Medulla oblongata (tissue), 1 donor: ENCODE measurements at regions not wholly inside any gene's neighbourhood (a gene's known extent, or its start where the extent isn't known, plus 50 kb on each side); places are given as distances from the start of the nearest gene placed in this dataset.
"Not testable (repeated sequence)": the region's sequence is repeated elsewhere in the genome, so short reads cannot be mapped to it uniquely, and the experiment has no call there.

ENCODE experiments used
- DNase-seq: peaks from one replicate; pipeline ENCODE4 v3.0.0-alpha.2; 2015; ENCODE audit errors: extremely low spot score

- DNase-seq, result no peak
Measured at GRCh38 chr2:205865056-205865455, 182.8 kb downstream of the NRP2 start.

DNA sequence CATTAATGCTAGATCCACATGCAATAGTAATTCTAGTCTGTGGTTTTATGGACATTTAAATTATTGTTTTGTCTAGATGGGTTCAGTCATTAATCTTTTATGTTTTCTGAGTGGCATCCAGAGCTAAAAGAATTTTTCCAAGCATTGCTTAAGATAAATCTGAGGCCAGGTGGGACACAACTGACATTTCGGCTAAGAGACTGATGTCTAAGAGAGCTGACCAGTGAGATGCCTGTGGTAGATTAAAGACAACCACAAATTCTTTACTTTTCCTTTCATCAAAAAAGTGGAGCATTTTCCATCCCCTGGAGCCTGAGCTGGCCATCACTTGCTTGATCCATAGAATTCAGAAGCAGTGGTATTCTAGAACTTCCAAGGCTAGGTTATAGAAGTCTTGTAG, 182.2 kb downstream of the NRP2 start:
- DNase-seq, result no peak

DNA sequence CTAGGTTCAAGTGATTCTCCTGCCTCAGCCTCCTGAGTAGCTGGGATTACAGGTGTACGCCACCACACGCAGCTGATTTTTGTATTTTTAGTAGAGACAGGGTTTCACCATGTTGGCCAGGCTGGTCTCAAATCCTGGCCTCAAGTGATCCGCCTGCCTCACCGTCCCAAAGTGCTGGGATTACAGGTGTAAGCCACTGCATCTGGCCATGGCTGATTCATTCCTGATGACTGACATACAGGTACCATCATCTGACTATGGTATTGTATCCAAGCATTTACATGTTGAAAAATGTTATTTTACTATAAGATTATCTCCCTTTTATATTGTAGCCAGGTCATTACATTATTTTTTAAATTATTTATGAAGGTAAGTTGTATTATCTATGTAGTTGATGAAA, 180.5 kb downstream of the NRP2 start:
- not testable (repeated sequence) for DNase-seq

DNA sequence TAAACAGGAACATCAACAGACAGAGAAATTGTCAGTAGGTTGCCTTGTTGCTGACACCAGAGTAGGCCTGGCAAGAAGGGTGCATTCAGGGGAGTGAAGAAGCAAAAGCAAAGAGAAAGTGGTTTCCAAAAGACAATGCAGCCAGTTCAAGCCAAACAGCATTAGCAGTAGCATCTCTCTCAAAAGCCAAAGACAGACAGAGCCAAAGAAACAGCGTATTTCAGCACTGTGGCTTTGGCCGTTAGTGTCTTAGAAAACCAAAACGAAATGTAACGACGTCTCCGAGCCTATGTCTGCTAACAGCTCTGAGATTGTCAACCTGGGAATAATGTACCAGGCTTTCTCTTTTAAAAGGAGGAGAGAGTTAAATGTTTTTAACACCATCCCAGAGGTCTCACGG, 178.6 kb downstream of the NRP2 start:
- DNase-seq, result no peak

- DNase-seq, result no peak
Measured at GRCh38 chr2:205860181-205860580, 177.9 kb downstream of the NRP2 start.

DNA sequence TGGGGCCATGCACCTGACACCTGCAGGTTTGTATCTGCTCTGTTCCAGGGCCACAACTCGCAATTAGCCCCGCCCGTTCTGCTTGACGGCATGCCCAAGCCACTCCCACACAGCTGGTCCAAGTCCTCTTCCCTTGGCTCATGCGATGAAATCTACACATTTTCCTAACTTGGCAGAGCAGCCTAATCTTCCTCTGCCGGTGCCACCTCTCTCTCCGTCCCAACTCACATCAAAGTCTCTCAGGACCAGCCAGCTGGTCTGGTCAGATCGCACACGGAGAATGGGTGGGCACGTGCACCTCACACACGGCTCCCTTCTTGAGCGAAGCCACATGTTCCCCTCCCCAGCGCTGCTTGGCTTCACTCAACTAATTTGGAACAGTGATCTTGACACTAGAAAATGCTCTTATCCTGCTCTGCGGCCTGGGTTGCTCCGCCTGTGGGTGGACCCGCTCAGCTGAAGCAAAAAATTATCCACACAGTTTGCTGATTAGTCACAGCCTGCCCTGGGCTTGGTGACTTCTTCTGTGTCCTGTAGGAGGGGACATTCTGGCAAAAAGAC, 176.7 kb downstream of the NRP2 start:
- no peak for DNase-seq

GRCh38 chr2:205858275-205858674, 176.0 kb downstream of the NRP2 start:
- no peak for DNase-seq

DNA sequence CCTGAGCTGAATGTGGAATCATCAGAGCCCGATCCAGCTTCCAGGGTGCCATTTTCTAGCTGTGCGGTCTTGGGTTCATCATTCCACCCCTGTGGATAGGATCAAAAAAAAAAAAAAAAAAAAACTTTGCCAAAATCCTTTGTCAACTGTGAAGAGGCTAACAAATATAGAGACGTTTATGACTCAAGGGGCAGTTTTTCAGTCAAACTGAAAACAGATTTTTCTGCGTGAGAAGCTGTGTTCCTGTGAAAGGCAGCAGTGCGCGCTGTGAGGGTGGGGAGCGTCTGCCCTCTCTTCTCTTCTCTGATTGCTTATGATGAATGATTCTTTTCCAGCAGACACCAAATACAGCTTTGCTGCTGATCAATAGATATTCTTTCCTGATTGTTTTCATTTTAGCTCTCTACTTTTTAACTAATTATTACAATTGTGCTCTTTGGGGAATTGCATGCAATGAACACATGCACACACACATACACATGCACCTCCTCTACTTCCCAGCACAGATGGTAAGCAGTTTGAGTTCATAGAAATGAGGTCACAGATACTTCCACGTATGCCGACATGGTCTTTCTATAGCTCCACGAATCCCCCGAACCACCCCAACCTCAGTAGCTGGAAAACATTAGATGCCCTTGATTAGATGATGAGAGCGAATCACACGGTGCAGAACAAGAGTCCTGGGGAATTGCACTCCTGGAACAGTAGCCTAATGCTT, 175.4 kb downstream of the NRP2 start:
- no peak for DNase-seq

DNA sequence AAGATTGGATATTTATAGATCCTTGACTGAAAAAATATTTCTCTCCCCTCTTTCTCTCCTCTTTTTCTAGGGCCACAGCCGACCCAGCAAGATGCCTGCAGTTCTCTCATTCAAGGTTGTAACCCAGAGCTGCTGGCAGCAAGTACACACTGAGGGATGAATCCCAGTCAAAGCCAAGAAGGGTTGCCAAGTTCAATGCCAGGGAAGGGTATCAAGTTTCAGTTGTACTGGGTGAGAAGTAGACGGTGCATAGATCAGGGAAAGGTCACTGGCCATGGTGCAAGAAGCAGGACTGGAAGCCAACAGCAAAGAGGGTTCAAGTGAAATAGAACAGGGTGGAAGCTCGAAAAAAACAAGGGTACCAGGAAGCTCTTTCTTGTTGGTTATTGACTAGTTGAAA, 170.2 kb downstream of the NRP2 start:
- no peak for DNase-seq

DNA sequence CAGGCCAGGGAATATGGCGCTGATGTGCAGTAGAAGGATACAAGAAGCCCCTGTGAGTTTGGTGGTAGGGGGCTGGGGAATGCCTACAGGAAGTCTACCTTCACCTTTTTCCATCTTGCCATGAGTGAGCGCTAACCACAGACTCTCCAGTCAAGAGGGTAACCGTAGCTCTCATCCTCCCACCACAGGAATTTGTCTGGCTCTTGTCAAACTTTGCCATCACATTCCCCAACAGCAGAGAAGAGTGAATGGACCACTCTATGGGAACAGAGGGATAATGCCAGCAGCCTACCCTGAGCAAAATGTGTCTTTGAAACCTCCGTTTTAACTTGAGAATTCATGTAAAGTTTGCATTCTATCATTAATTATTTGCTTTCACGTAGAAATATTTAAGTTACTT, 168.3 kb downstream of the NRP2 start:
- no peak for DNase-seq

DNA sequence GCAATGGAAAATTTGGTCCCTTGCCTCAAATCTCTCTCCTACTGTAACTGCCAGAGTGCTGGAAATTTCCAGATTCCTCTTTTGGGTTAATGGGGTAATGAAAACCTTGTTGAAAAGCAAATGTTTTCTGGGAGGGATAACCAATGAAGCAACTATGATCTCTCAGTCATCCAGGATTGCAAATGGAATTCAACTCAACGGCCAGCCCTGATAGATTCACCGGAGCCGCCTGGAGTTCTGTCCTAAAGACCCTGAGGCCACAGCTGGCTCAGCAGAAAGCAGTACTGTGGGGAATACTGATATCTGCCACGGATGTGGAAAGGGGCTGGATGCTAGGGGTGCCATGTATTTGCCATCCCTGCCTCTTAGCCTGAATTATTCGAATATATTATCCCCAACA, 167.8 kb downstream of the NRP2 start:
- no peak for DNase-seq

- no peak for DNase-seq
Measured at GRCh38 chr2:205849136-205849535, 166.8 kb downstream of the NRP2 start.

- no peak for DNase-seq
Measured at GRCh38 chr2:205848601-205849000, 166.3 kb downstream of the NRP2 start.
